Neural progenitor cell (in vitro differentiated cells): ENCODE measurements at regions not wholly inside any gene's neighbourhood (a gene's known extent, or its start where the extent isn't known, plus 50 kb on each side); places are given as distances from the start of the nearest gene placed in this dataset.

Experiments
- EZH2 ChIP-seq: fragments of 200-600 bp; sonication (generic); IDR thresholded peaks from 2 replicates; pipeline ENCODE4 v1.6.1; 2017; ENCODE audit warnings: antibody characterized with exemption, mild to moderate bottlenecking, moderate library complexity
- EZH2phosphoT487 ChIP-seq: fragments of 200-600 bp; sonication (generic); IDR thresholded peaks from 2 replicates; pipeline ENCODE4 v1.6.1; 2017; ENCODE audit warnings: antibody characterized with exemption
- TF ChIP-seq, protein P1 (sequence below): fragments of 200-600 bp; sonication (generic); IDR thresholded peaks from 2 replicates; pipeline ENCODE4 v1.5.1; 2017; ENCODE audit warnings: antibody characterized with exemption, mild to moderate bottlenecking

- TF ChIP-seq, protein P1, sequence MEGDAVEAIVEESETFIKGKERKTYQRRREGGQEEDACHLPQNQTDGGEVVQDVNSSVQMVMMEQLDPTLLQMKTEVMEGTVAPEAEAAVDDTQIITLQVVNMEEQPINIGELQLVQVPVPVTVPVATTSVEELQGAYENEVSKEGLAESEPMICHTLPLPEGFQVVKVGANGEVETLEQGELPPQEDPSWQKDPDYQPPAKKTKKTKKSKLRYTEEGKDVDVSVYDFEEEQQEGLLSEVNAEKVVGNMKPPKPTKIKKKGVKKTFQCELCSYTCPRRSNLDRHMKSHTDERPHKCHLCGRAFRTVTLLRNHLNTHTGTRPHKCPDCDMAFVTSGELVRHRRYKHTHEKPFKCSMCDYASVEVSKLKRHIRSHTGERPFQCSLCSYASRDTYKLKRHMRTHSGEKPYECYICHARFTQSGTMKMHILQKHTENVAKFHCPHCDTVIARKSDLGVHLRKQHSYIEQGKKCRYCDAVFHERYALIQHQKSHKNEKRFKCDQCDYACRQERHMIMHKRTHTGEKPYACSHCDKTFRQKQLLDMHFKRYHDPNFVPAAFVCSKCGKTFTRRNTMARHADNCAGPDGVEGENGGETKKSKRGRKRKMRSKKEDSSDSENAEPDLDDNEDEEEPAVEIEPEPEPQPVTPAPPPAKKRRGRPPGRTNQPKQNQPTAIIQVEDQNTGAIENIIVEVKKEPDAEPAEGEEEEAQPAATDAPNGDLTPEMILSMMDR: no peak
- TF ChIP-seq EZH2 (no peak), EZH2phosphoT487 (no peak)
Observed at GRCh38 chr7:128176696-128177095, 64.4 kb upstream of the LEP start.
